Adrenal gland (tissue), 9 donors: ENCODE measurements at regions not wholly inside any gene's neighbourhood (a gene's known extent, or its start where the extent isn't known, plus 50 kb on each side); places are given as distances from the start of the nearest gene placed in this dataset.

Experiments
- DNase-seq, 7 donors: peaks; one replicate each; pipeline ENCODE4 v3.0.0-alpha.2; 2019 to 2020
- H3K27ac ChIP-seq, 5 donors: fragments of 200-600 bp; sonication (generic) in 4 of 5; 1 replicate in 3 of 5; 2 replicates in 2 of 5; pipeline versions ENCODE4 v1.5.1 to v1.8.0; 2016 to 2020; ENCODE audit warnings: mild to moderate bottlenecking in 1 of 5
- H3K27me3 ChIP-seq: fragments of 200-600 bp; 2 replicates; pipeline ENCODE4 v1.8.0; 2021
- H3K36me3 ChIP-seq, 2 donors: fragments of 200-600 bp; replicated peaks in 1 of 2; 1 replicate in 1 of 2; 2 replicates in 1 of 2; pipeline versions ENCODE4 v1.5.1 to v1.8.0; 2018 to 2022
- H3K4me1 ChIP-seq, 2 donors: fragments of 200-600 bp; replicated peaks in 1 of 2; 1 replicate in 1 of 2; 2 replicates in 1 of 2; pipeline versions ENCODE4 v1.5.1 to v1.8.0; 2018 to 2021
- H3K4me3 ChIP-seq, 4 donors: fragments of 200-600 bp; sonication (generic) in 3 of 4; one replicate each; pipeline ENCODE4 v1.5.1; 2016 to 2018
- H3K9me3 ChIP-seq, 3 donors: fragments of 200-600 bp; sonication (generic) in 1 of 3; replicated peaks in 1 of 3; 1 replicate in 2 of 3; 2 replicates in 1 of 3; pipeline versions ENCODE4 v1.5.1 to v1.8.0; 2016 to 2021
- CTCF ChIP-seq, 6 experiments: fragments of 450-650 bp in 4 of 6; fragments of 200-600 bp in 2 of 6; sonication (generic) in 1 of 6; IDR thresholded peaks; 1 replicate in 5 of 6; 2 replicates in 1 of 6; pipeline versions ENCODE4 v1.5.1 to v1.8.0; 2016 to 2021; ENCODE audit warnings: antibody characterized with exemption in 6 of 6, mild to moderate bottlenecking in 2 of 6, moderate library complexity in 1 of 6
- POLR2A ChIP-seq, 2 donors: fragments of 450-650 bp; IDR thresholded peaks; one replicate each; pipeline ENCODE4 v1.6.1; 2017; ENCODE audit warnings: antibody characterized with exemption in 2 of 2, mild to moderate bottlenecking in 2 of 2, moderate library complexity in 1 of 2
- WGBS, 4 donors: extraction: QIAGEN DNeasy Blood & Tissue Kit in 2 of 4; methylation state at CpG; one replicate each; pipeline versions ENCODE4 v1.1.5 to v1.1.7; 2013 to 2017; 5-methylcytosine and 5-hydroxymethylcytosine counted together
- intact Hi-C, 2 donors: fragments of 100-400 bp; cut with DNase I; formaldehyde crosslinking; loops; one replicate each; pipeline versions ENCODE4 v1.14.1 to v1.15.0; 2022 to 2023
- donor health status: healthy with polysubstance abuse.
- donor health status: Bipolar disorder and iron deficiency.
- donor health status: DM: yes; HTN: yes; CAD: no.
- donor health status: DM: no; HTN: no; CAD: no.
- donor health status: DM: no; HTN: no; CAD: no.

- intact Hi-C loops, result no loop called here
- no peaks in the 10 kb centered on the region for H3K27me3 ChIP-seq
- H3K27ac ChIP-seq, result no peak overlapping the region
- WGBS, 4 donors, result 86 to 95% (median 92%) methylated on average over 1 of the region's 1 CpG
- H3K4me3 ChIP-seq, result no peak overlapping the region
- H3K9me3 ChIP-seq, result no peaks in the 10 kb centered on the region
- H3K4me1 ChIP-seq, result no peaks in the 10 kb centered on the region
- no peaks in the 10 kb centered on the region for H3K36me3 ChIP-seq
- TF ChIP-seq CTCF (IDR thresholded peaks at IDR 0.05) (no peak), POLR2A (IDR thresholded peaks at IDR 0.05) (no peak)
- no peak for DNase-seq
These were observed 295.2 kb upstream of the POGK start for GRCh38 chr1:166544036-166544435.

- DNase-seq, result no peak
- H3K4me3 ChIP-seq, result no peak overlapping the region
- no peaks in the 10 kb centered on the region for H3K27me3 ChIP-seq
- H3K4me1 ChIP-seq, result no peaks in the 10 kb centered on the region
- no peaks in the 10 kb centered on the region for H3K36me3 ChIP-seq
- intact Hi-C loops, result no loop called here
- no peak overlapping the region for H3K27ac ChIP-seq
- 25 to 79% (median 64%) methylated on average over 1 of the region's 1 CpG for WGBS, 4 donors
- no peak for TF ChIP-seq CTCF (IDR thresholded peaks at IDR 0.05)
- no peak for TF ChIP-seq POLR2A (IDR thresholded peaks at IDR 0.05)
- no peaks in the 10 kb centered on the region for H3K9me3 ChIP-seq
These were observed 294.7 kb upstream of the POGK start for GRCh38 chr1:166544561-166544960.

DNA sequence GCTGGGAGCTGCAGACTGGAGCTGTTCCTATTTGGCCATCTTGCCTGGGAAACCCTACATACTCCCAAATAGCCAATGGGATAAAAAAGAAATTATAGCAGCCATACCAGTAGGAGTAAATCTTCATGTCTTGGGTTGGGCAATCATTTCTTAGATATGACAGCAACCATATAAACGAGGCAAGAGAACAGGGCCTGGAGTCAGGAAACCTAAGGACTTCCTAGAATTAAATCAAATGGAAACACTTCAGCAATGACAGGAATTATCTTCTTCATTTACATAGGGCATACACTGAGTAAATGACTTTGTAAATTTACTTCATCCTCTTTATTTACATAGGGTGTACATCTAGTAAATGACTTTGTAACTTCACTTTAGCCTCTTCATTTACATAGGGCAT is 286.6 kb upstream of the POGK start:
- Histone ChIP-seq H3K4me3 (no peak overlapping the region), H3K27me3 (no peaks in the 10 kb centered on the region), H3K36me3 (no peaks in the 10 kb centered on the region), H3K9me3 (no peaks in the 10 kb centered on the region), H3K4me1 (no peaks in the 10 kb centered on the region), H3K27ac (no peak overlapping the region)
- DNase-seq, result no peak
- no peak for TF ChIP-seq CTCF (IDR thresholded peaks at IDR 0.05)
- TF ChIP-seq POLR2A (IDR thresholded peaks at IDR 0.05), result no peak
- WGBS, 4 donors, result 0 to 47% (median 27%) methylated on average over 1 of the region's 1 CpG
- intact Hi-C loops, result no loop called here

DNA sequence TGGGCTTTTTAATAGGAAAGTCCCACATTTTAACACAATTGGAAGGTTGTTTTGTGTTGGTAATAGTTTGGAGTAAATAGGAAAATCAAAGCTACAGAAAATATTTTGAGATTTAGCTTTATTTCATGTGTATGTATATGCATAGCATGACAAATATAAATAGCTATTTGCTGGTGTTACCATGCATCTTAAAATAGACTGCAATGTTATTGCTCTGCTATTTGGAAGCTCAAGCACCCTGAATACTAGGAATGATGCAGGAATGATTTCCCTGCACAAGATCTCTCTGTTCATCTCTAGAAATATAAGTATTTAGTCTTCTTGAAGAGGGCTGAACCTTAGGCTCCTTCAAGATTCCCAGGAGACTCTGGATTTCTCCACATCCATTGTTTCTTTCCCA is 268.3 kb upstream of the POGK start:
- intact Hi-C loops, result no loop called here
- Histone ChIP-seq H3K27me3 (no peaks in the 10 kb centered on the region), H3K9me3 (no peaks in the 10 kb centered on the region), H3K4me1 (no peaks in the 10 kb centered on the region), H3K27ac (no peak overlapping the region), H3K4me3 (no peak overlapping the region), H3K36me3 (no peaks in the 10 kb centered on the region)
- TF ChIP-seq POLR2A (IDR thresholded peaks at IDR 0.05), result no peak
- no peak for TF ChIP-seq CTCF (IDR thresholded peaks at IDR 0.05)
- no peak for DNase-seq
